ENCODE measurements at regions not wholly inside any gene's neighbourhood (a gene's known extent, or its start where the extent isn't known, plus 50 kb on each side); places are given as distances from the start of the nearest gene placed in this dataset.

DNA sequence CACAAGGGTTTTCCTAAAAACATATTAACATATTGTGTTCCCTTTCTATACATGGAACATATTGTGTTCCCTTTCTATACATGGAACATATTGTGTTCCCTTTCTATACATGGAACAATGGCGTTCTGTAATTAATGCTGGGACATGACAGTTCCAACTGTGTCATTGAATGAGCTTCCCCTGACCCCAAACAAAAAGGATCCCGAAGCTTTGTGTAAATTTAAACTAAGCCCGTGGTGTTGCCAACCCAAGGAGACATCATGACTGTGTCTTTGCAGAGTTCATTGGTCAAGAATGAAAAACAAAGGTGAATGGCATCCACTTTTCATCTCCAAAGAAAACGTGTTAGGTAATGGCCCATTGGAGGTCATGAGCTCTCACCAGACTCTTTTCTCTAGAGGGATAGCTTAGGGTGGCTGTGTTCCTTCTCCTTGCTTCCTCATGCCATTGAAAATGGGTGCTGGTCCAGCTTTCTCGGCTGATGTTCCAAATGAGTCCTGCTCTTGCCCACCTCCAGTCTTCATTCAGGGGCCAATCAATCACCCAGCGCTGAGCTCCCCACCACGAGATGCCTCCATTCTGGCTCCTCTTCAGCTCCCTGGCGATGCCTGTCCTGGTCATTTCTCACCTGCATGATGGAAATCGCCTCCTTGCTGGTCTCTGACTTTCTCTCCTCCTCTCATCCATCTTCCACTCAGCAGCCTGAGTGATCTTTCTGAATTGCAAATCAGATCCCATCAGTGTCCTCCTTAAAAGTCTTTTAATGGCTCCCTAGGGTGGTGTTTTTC lies 156.1 kb downstream of the VRK1 start:
- ChIA-PET POLR2A (no interaction called here), CTCF (interaction anchor here (0.7 kb wide), 1 partner anchor 82 kb away, joined by 3 read pairs; no protein-coding TSS in a partner anchor)
- no TSS peak for BruUV-seq (replicated peaks)
- H3K4me1 ChIP-seq (ENCODE audit: control insufficient read depth, extremely low read depth, insufficient read depth, low read length): no peaks in the 10 kb centered on the region
- no peaks in the 10 kb centered on the region for H3K9me1 ChIP-seq (replicated peaks; ENCODE audit: control insufficient read depth, extremely low read depth, insufficient read depth, low read length)
- TF ChIP-seq, protein P1, sequence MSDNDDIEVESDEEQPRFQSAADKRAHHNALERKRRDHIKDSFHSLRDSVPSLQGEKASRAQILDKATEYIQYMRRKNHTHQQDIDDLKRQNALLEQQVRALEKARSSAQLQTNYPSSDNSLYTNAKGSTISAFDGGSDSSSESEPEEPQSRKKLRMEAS (IDR thresholded peaks at IDR 0.05; ENCODE audit: insufficient read depth, insufficient read length): no peak
- TF ChIP-seq GATA2 (IDR thresholded peaks at IDR 0.05; ENCODE audit: insufficient read depth, insufficient read length, low read depth, low read length) (no peak), JUN (IDR thresholded peaks at IDR 0.05; ENCODE audit: borderline replicate concordance, insufficient read depth, insufficient read length, low read depth) (no peak), FOS (IDR thresholded peaks at IDR 0.05; ENCODE audit: borderline replicate concordance, insufficient read depth, low read length) (no peak), MYC (IDR thresholded peaks at IDR 0.05; ENCODE audit: low read depth, low read length) (no peak), EZH2 (IDR thresholded peaks at IDR 0.05; ENCODE audit: borderline replicate concordance, low read depth, low read length, severe bottlenecking) (no peak), POLR2A (IDR thresholded peaks at IDR 0.05; ENCODE audit: low read depth, low read length) (no peak), POLR2AphosphoS5 (IDR thresholded peaks at IDR 0.05; ENCODE audit: insufficient read depth, low read depth, low read length) (no peak)
- TF ChIP-seq, protein P2, sequence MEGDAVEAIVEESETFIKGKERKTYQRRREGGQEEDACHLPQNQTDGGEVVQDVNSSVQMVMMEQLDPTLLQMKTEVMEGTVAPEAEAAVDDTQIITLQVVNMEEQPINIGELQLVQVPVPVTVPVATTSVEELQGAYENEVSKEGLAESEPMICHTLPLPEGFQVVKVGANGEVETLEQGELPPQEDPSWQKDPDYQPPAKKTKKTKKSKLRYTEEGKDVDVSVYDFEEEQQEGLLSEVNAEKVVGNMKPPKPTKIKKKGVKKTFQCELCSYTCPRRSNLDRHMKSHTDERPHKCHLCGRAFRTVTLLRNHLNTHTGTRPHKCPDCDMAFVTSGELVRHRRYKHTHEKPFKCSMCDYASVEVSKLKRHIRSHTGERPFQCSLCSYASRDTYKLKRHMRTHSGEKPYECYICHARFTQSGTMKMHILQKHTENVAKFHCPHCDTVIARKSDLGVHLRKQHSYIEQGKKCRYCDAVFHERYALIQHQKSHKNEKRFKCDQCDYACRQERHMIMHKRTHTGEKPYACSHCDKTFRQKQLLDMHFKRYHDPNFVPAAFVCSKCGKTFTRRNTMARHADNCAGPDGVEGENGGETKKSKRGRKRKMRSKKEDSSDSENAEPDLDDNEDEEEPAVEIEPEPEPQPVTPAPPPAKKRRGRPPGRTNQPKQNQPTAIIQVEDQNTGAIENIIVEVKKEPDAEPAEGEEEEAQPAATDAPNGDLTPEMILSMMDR (IDR thresholded peaks at IDR 0.05; ENCODE audit: extremely low read depth in 1 of 2, insufficient read depth in 1 of 2, low read depth in 1 of 2, low read length in 2 of 2): no peak
- H3K27ac ChIP-seq (ENCODE audit: insufficient read depth, low read depth, low read length): no peak overlapping the region
- no peaks in the 10 kb centered on the region for H3K9me3 ChIP-seq (replicated peaks; ENCODE audit: control insufficient read depth, insufficient read depth, low read length)
- no peak overlapping the region for H3K9ac ChIP-seq (replicated peaks; ENCODE audit: extremely low read depth, insufficient read depth, low read length)
- no peak overlapping the region for H3K4me3 ChIP-seq (replicated peaks in 1 of 3; ENCODE audit: insufficient read depth in 1 of 3, low read depth in 1 of 3, low read length in 3 of 3)
- H3K36me3 ChIP-seq (ENCODE audit: control insufficient read depth in 2 of 2, extremely low read depth in 1 of 2, insufficient read depth in 2 of 2, low read length in 2 of 2): no peaks in the 10 kb centered on the region
- dilution Hi-C loops (cut with MboI; ENCODE audit: extremely low pct_ligation_motif_present, low sequenced_read_pairs): no loop called here
- H2AFZ ChIP-seq (ENCODE audit: low read depth, low read length): no peak overlapping the region
- no peaks in the 10 kb centered on the region for H3K79me2 ChIP-seq (ENCODE audit: control insufficient read depth, insufficient read depth, low read length)
- FAIRE-seq (no peak), DNase-seq (ENCODE audit: low read depth, low spot score) (no peak)
- intact Hi-C loops (cut with micrococcal nuclease): no loop called here
- no peak overlapping the region for H3K4me2 ChIP-seq (ENCODE audit: insufficient read depth, low read length)
- H4K20me1 ChIP-seq (replicated peaks; ENCODE audit: control insufficient read depth, extremely low read depth, insufficient read depth, low read length): no peaks in the 10 kb centered on the region
- H3K27me3 ChIP-seq (ENCODE audit: control insufficient read depth in 2 of 2, insufficient read depth in 2 of 2, low read length in 2 of 2): no peaks in the 10 kb centered on the region
